Stimulated activated CD8-positive, alpha-beta memory T cell treated with anti-CD3 and anti-CD28 coated beads, Interleukin-2, amount 100 ng/mL, for 48 hours (primary cell): ENCODE measurements at regions not wholly inside any gene's neighbourhood (a gene's known extent, or its start where the extent isn't known, plus 50 kb on each side); places are given as distances from the start of the nearest gene placed in this dataset.
"Not testable (repeated sequence)": the region's sequence is repeated elsewhere in the genome, so short reads cannot be mapped to it uniquely, and the experiment has no call there.

Source experiments
- DNase-seq, 2 donors: peaks; one replicate each; pipeline ENCODE4 v3.0.0-alpha.2; 2020; ENCODE audit warnings: low read depth in 2 of 2

- DNase-seq, result no peak
These were observed 444.9 kb upstream of the FOXG1 start for GRCh38 chr14:28321475-28322244.

DNA sequence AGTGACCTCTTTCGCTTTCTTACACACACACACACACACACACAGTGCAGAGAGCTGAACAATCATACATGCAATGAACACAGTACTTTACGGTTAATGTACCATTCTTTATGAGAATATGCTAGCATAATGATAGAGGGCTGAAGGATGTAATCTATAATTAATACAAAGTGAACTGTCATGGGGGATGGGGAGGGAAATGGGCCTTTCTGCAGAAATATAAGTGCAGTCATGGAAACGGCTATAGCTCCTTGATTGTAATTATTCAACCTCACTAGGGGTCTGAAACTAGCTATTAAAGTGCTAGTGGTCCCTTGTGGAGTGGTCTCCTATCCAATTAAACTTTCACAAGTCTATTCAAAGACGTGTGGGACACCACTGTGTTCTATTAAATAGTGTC is 443.2 kb upstream of the FOXG1 start:
- no peak for DNase-seq

GRCh38 chr14:28323951-28324741 is 442.4 kb upstream of the FOXG1 start:
- no peak for DNase-seq

DNA sequence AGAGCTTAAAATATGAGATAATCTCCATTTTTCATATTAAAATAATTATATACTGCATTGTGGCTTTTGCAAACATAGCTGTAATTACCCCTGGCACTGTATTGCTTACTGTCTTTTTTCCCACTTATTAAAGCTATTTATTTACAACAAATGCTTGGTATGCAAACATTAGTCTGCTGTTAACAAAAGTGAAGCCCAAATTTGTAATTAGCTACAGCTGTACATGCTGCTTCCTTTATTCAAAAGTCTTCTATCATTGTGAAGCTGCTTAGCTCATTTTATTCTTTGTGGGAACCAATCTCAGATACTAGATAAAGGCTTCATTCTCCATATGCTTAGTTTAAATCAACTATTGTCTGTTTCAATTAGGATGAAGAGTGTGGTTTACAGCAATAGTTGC is 425.8 kb upstream of the FOXG1 start:
- no peak for DNase-seq

GRCh38 chr14:28344381-28344780 is 422.2 kb upstream of the FOXG1 start:
- DNase-seq, result no peak

- no peak for DNase-seq
These were observed 417.8 kb upstream of the FOXG1 start for GRCh38 chr14:28348797-28349196.

GRCh38 chr14:28356819-28357218 is 409.8 kb upstream of the FOXG1 start:
- no peak for DNase-seq

DNA sequence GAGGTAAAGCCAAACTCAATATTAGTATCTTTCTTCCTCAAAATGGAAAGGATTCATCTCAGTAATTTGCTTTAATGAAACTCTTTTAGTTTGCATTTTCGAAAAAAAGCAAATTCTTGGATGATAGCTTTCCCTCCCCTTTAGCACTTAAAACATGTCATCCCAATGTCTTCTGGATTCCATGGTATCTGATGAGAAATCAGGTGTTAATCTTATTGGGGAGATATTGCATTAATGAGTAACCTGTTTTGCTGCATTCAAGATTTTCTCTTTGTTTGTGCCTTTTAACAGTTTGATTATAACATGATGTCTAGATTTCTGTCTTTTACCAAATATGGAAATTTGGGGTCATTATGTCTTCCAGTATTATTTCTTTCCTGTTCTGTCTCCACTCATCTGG is 405.1 kb upstream of the FOXG1 start:
- DNase-seq, result no peak

- no peak for DNase-seq
These were observed 401.1 kb upstream of the FOXG1 start for GRCh38 chr14:28365510-28365909.

DNA sequence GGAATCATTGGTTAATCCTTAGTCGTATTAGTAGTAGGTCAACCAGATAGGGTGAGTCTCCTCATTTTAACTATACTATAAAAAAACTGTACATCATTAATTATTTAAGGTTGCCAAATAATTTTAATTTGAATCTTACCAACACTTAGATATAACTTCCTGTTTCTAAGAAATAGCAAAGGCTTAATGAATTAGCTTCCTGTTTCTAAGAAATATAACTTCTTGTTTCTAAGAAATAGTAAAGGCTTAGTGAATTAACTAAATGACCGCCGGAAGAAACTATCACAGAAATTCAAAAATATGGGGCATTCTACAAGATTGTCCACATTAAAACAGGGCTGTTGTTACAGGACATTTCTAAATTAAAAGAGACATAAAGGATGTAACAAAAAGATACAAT is 392.9 kb upstream of the FOXG1 start:
- no peak for DNase-seq

DNA sequence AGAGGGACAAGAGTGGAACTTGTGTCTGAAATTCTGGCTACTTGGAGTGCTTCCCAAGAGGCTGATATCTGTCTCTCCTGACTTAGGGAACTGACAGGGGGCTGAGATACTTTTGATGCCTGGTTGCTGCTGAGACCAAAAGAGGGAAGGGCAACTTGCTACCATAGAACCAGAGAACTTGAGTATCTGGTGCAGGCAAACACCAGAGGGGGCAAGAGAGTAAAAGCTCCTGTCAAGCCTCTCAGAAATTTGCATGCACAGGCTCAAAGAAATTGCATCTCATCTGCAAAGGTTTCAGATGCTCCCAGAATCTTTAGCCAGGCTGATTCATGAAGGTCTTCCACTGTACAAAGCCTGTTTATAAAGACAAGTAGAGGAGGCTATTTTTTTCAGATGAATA is 391.3 kb upstream of the FOXG1 start:
- DNase-seq, result no peak

DNA sequence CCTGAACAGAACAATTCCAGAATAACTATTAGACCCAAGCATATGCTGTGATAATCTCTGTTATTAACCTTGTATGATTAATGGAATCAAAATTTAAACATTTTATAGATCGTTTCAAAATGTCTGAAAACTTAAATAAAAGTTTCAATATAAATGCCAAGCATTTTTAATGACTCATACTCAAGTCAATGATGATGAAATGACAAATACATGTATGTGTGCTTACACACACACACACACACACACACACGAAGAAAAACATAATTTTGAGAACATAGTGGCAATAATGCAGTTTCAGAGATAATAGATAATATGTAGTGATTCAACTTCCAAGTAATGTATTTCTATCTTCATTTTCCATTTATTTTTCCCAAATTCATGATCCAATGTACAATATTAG is 384.9 kb upstream of the FOXG1 start:
- DNase-seq, result no peak

DNA sequence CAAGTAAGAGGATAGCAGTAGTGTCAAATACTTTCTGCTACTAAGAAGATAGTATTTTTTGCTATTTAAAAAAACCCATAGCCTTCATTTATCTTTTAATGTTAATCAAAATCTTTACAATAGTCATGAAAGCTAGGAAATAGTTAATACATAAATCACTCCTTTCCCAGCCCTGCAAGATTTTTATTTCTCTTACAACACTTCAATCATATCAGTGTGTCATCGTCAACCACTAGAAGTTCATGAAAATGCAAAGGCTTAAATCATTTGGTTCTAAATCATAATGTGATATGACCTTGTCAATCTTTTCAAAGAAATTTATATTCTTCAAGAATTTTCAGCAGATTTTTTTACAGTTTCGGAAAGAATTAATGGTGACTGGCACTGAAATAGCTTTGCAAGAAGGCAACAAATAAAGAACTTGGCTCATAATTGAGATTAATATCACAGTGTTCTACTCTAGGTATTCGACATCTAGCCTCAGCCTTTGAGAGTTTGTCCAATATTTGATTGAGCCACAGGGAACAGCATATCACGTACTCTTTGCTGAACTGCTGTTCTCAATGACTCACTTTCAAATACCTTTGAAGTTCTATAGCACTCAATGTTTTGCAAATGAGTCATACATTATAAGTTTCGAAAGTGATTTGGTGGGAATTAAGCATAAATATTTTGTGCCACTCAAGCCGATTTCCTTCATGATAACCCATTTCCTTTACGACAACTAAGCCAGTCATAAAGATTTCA is 384.0 kb upstream of the FOXG1 start:
- DNase-seq, result no peak

- no peak for DNase-seq
These were observed 368.1 kb upstream of the FOXG1 start for GRCh38 chr14:28398506-28398905.

- DNase-seq, result not testable (repeated sequence)
These were observed 364.9 kb upstream of the FOXG1 start for GRCh38 chr14:28401705-28402104.

DNA sequence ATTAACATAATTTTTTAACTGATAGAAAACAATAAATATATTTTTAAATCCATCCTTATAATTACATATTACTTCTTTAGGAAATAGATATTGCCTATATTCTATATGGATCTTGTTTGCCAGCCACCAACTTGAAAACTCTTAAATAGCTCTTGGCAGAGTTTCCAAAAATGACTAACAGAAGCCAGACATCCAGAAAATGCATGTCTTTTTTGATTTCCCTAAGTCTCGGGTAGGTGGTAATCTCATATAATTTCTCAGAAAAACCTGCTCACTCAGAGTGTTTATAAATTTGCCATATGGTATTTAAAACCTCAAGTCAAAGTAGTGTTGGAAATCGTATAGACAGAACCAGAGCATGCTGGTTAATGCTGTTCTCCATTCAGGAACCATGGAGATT is 360.4 kb upstream of the FOXG1 start:
- DNase-seq, result no peak

DNA sequence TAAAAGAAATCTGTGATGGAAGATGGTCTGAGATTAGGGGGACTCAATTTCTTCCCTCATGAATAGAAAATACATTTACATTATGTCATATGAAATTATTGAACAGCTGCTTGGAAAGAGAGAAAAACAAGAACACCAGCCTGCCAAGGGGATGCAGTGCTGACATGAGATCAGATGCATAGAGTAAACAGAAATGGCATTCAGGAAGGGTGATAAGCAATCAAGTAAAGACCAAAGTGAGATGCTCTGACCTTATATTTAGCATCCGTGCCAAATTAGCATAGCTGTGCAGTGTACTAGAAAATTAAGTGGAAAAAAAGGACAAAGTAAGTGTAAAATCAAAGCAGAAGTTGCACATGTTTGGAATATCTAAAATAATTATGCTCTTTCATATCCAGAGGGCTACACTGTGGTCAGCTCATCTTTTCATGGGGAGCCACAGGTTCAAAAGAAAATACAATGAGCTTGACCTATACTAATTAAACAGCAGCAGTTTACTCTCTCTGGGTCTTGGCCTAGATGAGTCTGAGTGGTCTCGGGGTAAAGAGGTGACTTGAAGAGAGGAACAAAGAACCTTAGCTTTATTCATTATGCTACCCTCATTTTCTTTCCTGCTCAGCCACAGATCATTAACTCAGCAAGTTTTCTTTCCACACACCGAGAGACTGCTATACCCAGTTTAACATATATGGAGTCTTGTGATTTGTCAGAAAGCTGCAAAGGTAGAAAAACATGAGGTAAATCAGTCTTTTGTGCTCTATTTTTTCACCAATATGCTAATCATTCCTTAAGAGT is 359.4 kb upstream of the FOXG1 start:
- DNase-seq, result no peak

DNA sequence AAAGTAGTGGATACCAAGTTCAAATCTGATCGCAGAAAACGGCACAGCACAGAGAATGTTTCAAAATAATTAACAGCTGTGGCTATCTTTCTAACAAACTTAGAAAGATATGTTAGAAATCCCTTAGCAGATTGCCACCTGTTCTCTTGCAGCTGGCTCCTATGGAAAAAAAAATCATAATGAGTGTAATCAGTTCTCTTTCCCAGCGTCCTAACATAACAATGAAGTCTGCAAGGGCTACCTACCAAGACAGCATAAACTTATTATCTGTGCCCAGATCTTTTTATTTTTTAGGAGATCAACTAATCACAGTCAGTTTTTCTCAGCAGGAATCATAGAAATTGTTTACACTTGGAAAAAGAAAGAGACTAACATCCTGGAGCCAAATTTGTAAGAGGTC is 358.6 kb upstream of the FOXG1 start:
- no peak for DNase-seq

- DNase-seq, result no peak
These were observed 354.5 kb upstream of the FOXG1 start for GRCh38 chr14:28412077-28412476.

GRCh38 chr14:28426960-28427359 is 339.6 kb upstream of the FOXG1 start:
- no peak for DNase-seq

DNA sequence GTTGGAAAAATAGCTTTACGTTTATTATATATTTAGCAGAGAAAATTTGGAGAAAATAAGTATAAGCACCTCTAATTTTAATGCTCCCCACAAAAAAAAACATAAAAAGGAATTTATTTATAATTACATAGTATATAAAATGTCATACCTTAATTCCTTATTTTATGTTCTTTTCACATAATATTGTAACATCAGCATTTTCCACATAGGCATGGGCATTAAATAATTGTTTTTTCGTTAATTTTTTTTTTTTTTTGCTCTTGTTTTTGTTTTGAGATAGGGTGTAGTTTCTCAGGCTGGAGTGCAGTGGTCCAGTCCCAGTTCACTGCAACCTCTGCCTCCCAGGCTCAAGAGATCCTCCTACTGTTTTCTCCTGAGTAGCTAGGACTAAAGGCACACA is 329.8 kb upstream of the FOXG1 start:
- no peak for DNase-seq

- no peak for DNase-seq
These were observed 305.2 kb upstream of the FOXG1 start for GRCh38 chr14:28461389-28461788.
